Adrenal gland (tissue), 5 donors: ENCODE measurements at regions not wholly inside any gene's neighbourhood (a gene's known extent, or its start where the extent isn't known, plus 50 kb on each side); places are given as distances from the start of the nearest gene placed in this dataset.

Source experiments
- POLR2A ChIP-seq, 2 donors: fragments of 450-650 bp; IDR thresholded peaks; one replicate each; pipeline ENCODE4 v1.6.1; 2017; ENCODE audit warnings: antibody characterized with exemption in 2 of 2, mild to moderate bottlenecking in 2 of 2, moderate library complexity in 1 of 2
- TF ChIP-seq, protein P1 (sequence below), 6 experiments: fragments of 450-650 bp in 4 of 6; fragments of 200-600 bp in 2 of 6; sonication (generic) in 1 of 6; IDR thresholded peaks; 1 replicate in 5 of 6; 2 replicates in 1 of 6; pipeline versions ENCODE4 v1.5.1 to v1.8.0; 2016 to 2021; ENCODE audit warnings: antibody characterized with exemption in 6 of 6, mild to moderate bottlenecking in 2 of 6, moderate library complexity in 1 of 6
- donor health status: DM: no; HTN: no; CAD: no.

DNA sequence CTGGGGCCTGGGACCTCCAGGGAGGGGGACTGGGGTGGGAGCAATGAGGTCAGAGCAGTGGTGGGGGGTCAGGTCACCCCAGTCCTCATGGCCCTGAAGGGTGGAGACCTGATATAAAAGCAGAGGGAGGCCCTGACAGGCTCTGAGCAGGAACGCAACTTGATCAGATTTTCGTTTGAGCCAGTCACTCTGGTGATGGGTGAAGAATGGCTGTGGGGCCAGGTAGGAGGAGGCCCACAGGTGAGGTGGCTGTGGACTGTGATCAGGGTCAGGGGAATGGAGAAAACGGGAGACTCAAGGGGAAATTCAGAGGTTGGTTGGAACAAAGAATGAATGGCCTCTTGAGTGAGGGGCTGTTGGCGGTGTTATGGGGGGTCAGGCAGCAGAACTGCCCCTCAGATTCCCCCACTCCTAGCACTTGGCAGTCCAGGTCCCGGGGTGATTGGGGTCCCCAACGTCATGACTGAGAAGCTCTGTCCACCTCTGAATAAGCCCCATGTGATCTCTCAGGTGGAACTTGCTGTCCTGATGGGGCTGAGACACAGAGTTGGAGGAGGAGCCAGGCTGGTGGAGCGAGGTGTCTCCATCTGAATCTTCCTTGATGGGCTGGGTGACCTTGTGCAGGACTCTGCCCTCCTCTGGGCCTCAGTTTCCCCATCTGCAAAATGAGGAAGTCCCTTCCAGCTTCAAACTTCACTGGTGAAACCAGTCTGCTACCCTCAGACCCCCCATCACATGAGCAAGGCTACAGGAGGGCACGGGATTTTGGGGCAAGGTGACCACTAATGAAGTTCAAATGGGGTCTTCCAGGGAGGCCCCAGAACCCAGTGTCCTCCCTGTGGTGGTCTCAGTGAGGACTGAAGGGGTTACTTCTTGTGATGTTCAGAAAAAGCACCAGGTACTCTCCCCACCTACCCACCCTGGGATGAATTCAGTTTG is 683.0 kb downstream of the MATN1 start:
- TF ChIP-seq, protein P1, sequence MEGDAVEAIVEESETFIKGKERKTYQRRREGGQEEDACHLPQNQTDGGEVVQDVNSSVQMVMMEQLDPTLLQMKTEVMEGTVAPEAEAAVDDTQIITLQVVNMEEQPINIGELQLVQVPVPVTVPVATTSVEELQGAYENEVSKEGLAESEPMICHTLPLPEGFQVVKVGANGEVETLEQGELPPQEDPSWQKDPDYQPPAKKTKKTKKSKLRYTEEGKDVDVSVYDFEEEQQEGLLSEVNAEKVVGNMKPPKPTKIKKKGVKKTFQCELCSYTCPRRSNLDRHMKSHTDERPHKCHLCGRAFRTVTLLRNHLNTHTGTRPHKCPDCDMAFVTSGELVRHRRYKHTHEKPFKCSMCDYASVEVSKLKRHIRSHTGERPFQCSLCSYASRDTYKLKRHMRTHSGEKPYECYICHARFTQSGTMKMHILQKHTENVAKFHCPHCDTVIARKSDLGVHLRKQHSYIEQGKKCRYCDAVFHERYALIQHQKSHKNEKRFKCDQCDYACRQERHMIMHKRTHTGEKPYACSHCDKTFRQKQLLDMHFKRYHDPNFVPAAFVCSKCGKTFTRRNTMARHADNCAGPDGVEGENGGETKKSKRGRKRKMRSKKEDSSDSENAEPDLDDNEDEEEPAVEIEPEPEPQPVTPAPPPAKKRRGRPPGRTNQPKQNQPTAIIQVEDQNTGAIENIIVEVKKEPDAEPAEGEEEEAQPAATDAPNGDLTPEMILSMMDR (IDR thresholded peaks at IDR 0.05), result no peak
- TF ChIP-seq POLR2A (IDR thresholded peaks at IDR 0.05), result no peak
